Astrocyte of the hippocampus (primary cell): ENCODE measurements at regions not wholly inside any gene's neighbourhood (a gene's known extent, or its start where the extent isn't known, plus 50 kb on each side); places are given as distances from the start of the nearest gene placed in this dataset.

Experiments used
- DNase-seq: peaks from one replicate; pipeline ENCODE4 v3.0.0; 2011; ENCODE audit warnings: low read depth, low spot score

- no peak for DNase-seq
Observed at GRCh38 chr12:16136219-16136988, 141.1 kb downstream of the SLC15A5 start.

- DNase-seq: no peak
Observed at GRCh38 chr12:16135323-16135722, 142.2 kb downstream of the SLC15A5 start.

GRCh38 chr12:16130343-16130742 is 147.1 kb downstream of the SLC15A5 start:
- no peak for DNase-seq

- DNase-seq: no peak
Observed at GRCh38 chr12:16121953-16122352, 155.5 kb downstream of the SLC15A5 start.

- DNase-seq: no peak
Observed at GRCh38 chr12:16119618-16120415, 157.7 kb downstream of the SLC15A5 start.

GRCh38 chr12:16118586-16118985 is 158.9 kb downstream of the SLC15A5 start:
- DNase-seq: peak; percentile 54

GRCh38 chr12:16112612-16113560 is 164.6 kb downstream of the SLC15A5 start:
- DNase-seq: no peak

GRCh38 chr12:16112130-16112529 is 165.4 kb downstream of the SLC15A5 start:
- DNase-seq: no peak

- no peak for DNase-seq
Observed at GRCh38 chr12:16110596-16110995, 166.9 kb downstream of the SLC15A5 start.

- no peak for DNase-seq
Observed at GRCh38 chr12:16103851-16104250, 173.6 kb downstream of the SLC15A5 start.

GRCh38 chr12:16100206-16100605 is 177.3 kb downstream of the SLC15A5 start:
- DNase-seq: no peak

- no peak for DNase-seq
Observed at GRCh38 chr12:16096273-16096849, 181.1 kb downstream of the SLC15A5 start.

GRCh38 chr12:16095531-16096110 is 181.9 kb downstream of the SLC15A5 start:
- no peak for DNase-seq

GRCh38 chr12:16094437-16094836 is 183.0 kb downstream of the SLC15A5 start:
- no peak for DNase-seq

- DNase-seq: no peak
Observed at GRCh38 chr12:16093825-16094224, 182.7 kb downstream of the DERA start.

GRCh38 chr12:16090974-16091373 is 179.8 kb downstream of the DERA start:
- DNase-seq: no peak

- DNase-seq: no peak
Observed at GRCh38 chr12:16088421-16088820, 177.3 kb downstream of the DERA start.
